Left forelimb (tissue), 1 donor: ENCODE measurements at regions not wholly inside any gene's neighbourhood (a gene's known extent, or its start where the extent isn't known, plus 50 kb on each side); places are given as distances from the start of the nearest gene placed in this dataset.
A peak's percentile ranks its signal among the peaks of the same experiment; 100 is the strongest.

ENCODE experiments used
- DNase-seq: peaks from one replicate; pipeline ENCODE4 v3.0.0-alpha.2; 2018; ENCODE audit warnings: low spot score

GRCh38 chr16:79658301-79659033 lies 57.9 kb upstream of the MAF start:
- DNase-seq = no peak

- DNase-seq = no peak
Measured at GRCh38 chr16:79656553-79657115, 56.1 kb upstream of the MAF start.

- peak; percentile 83 for DNase-seq
Measured at GRCh38 chr16:79653373-79653891, 52.9 kb upstream of the MAF start.

DNA sequence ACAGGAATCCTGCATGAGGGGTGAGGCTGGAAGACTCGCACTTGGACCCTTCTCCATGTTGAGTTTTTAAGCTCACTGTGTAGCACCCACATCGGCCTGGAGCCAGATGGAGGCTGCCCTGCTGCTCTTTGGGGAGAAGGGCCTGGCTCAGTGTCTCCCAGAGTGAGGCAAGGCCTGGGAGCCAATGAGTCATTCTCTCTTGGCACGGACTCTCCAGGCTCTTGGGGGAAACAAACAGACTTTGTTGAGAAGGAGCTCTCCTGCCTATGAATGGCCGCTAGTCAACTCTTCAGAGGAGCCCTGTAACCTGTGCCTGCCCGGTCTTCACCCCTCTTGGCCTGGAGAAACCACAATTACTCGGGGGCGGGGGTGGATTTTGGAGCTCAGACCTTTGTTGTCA lies 50.8 kb upstream of the MAF start:
- no peak for DNase-seq
